ENCODE measurements at regions not wholly inside any gene's neighbourhood (a gene's known extent, or its start where the extent isn't known, plus 50 kb on each side); places are given as distances from the start of the nearest gene placed in this dataset.

DNA sequence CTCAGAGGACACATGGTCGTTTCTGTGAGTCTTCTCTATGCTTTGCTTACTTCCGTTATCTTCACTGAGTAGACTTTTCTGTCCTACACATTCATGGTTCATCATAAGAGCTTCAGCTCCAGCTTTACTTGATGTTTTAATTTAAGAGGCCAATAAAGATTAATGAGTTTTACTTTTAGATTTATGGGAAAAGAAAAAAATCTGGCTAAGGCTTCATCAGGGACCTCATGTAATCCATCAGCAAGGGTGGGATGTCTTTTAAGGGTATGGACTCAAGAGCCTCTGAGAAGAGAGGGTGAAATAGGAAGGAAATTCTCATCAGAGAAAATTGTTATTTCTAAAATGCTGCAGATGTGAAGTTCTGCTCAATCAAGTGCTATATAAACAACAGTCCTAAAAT is 963.0 kb upstream of the RAG2 start:
- no peak for DNase-seq

DNA sequence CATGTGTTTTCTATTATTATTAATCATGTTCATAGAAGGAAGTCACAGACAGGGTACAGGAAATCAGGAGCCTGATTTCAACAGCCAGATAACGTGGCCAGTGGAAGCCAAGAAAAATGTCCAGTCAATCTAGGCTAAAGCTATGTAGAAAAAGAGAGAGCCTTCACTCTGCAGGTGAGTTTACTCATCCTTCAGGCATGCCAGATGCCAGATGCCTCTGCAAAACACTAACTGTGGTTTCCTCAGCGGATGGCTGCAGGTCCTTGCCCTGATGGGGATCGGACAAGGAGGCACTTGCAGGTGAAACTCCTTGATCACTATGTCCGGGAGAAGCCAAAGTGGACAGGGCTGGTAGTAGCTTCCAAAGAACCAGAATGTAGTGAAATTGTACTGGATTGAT is 962.3 kb upstream of the RAG2 start:
- no peak for DNase-seq

DNA sequence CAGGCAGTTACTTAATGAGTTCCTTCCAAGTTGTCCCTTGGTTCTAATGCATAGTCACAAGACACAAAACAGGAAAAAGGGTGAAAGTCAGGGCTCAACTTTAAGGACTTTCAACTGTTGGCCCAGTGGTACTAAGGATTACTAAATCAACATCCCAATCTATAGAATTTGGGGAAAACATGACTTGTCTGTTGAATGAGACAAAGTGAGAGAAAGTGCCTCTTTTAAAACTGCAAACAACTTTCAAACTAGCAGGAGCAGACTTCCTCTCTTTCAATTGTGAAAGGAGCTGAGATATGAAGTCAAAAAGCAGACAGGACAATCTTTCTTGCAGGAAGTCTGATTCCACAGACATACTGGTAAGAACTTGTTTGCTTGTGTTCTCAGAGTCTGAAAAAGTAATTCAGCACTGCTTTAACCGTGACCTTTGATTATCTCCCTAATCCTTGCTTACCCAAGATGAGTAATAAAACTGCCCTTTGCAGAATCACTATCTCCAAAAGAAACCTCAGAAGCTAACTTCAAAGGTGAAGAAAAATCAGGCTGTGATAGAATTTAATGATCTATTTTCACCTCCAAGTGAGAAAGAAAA is 960.7 kb upstream of the RAG2 start:
- DNase-seq = no peak

DNA sequence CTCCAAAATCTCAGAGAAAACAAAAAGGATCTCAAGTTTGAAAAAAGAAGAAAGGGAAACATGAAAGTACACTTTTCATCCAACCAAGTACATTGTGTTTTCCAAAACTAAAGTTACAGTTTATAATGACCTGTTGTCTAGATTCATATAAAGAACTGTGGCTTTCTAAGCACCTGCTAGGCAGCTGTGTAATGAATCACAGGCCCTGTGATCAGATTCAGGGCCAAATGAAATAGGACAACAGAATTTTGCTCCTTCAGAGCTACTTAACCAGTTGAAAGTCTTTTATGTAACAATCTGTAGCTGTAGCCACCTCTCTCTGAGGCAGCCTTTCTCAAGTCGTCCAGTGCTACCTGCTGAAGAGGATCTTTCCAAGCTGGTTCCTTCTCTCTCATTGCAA is 960.0 kb upstream of the RAG2 start:
- no peak for DNase-seq

DNA sequence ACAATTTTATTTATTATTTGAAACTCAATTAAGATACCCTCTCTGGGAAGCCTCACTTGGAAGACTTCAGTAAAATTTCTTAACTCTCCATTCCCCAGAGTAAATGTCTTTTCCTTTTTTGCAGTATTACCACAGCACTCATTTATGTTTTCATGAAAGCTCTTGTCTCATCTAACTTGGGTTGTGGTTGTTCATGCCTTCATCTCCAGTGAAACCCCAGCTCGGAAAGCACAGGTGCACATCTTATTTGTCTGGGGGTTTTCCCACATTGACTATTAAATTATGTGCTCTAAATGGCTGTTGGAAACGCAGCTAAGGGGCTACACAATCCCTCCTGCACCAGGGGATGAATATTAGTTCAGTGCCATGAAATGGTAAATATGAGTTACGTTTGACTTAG is 954.2 kb upstream of the RAG2 start:
- no peak for DNase-seq

DNA sequence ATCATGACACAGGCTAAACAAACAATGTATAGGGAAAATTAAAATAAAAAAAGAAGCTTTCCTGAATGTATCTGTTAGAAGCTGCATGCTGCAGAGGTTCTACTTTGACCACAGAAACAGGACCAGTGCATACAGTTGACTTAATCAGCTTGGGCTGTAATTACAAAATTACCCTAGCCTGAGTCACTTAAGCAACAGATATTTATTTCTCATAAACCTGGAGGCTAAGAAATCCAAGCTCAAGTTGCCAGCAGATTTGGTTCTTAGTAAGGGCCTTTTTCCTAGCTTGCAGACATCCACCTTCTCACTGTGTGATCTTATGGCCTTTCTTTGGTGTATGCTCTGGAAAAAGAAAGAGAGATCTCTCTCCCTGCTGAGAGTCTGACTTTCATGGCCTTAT is 946.5 kb upstream of the RAG2 start:
- no peak for DNase-seq

DNA sequence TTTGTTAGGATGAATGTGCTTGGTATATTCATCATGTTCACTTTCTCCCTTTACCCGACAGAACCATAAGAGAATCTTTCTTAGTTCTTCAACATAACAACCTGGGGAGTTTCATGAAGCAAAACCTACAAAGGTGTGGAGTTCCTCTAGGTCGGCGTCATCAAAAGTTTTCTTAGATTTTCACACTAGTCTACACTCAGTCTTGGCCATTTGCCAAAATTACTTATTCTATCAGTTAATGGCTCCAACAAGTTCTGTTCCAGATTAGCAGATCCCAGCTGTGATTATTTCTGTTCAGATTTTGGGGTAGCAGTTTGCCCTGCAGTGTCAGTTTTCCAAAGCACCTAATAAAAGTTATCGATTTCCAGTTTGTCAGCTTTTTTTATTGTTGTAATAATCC is 935.8 kb upstream of the RAG2 start:
- DNase-seq = no peak

DNA sequence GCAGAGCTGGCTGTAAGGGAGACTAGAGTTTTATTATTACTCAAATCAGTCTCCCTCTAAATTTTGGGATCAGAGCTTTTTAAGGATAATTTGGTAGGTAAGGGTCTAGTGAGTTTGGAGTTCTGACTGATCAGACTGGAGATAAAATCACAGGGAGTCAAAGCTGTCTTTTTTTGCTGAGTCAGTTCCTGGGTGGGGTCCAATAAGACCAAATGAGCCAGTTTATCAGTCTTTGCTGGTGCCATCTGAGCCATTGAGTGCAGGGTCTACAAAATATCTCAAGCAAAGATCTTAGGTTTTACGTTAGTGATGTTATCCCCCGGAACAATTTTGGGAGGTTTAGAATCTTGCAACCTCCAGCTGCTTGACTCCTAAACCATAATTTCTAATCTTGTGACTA is 935.1 kb upstream of the RAG2 start:
- no peak for DNase-seq

DNA sequence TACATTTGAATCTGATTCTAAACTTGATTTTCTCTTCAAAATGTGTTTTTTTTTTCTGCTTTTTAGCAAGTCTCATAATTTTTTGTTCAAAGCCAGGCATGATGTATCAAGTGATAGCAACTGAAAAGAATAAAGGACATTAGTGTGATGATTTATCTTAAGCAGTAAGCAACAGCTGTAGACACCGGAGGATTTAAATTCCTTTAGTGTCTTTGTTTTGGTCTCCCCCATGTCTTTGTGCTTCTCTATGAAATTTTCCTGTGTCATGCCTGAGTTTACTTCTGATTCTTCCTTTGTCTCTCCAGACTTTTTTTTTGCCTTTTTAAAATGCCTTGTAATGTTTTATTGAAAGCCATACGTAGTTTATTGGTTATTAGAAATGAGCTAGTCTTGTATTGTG is 934.2 kb upstream of the RAG2 start:
- DNase-seq = no peak

DNA sequence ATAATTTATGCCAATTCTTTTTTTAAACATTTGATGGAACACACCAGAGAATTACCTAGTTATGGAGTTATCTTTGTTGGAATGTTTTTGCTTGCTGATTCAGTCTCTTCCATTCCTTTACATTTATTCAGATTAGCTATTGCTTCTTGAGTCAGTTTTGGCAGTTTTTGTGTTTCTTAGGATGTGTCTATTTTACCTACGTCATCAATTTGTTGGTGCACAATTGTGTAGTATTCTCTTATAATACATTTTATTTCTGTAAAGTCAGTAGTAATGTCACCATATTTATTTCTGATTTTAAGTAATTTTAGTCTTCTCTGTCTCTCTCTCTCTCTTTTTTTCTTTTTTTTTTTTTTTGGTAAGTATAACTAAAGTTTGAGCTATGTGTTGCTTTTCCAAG is 929.5 kb upstream of the RAG2 start:
- DNase-seq = no peak

DNA sequence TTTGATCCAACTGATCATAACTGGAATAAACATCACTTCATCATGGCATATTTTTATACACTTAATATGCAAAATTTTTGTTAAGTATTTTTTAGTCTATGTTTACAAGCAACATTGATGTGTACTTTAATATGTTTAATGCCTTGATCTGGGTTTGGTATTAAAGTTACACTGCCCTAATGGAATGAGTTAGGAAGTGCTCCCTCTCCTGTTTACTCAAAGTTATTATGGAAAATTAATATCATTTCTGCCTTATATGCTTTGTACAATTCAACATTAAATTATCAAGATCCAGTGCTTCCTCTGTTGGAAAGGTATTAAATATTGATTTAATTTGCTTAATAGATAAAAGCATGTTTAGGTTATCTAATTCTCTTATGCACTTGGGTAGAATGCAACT is 927.3 kb upstream of the RAG2 start:
- no peak for DNase-seq

DNA sequence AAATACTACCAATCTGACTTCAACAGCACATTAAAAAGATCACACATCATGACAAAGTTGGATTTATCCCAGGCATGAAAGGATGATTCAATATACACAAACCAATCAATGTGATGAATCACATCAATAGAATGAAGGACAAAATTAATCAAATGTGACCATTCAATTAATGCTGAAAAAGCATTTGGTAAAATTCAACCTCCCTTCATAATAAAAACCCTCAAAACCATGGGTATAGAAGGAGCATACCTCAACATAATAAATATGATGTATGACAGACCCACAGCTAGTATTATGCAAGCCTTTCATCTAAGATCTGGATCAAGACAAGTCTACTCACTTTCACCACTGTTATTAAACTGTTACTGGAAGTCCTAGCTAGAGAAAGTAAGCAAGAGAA is 921.7 kb upstream of the RAG2 start:
- no peak for DNase-seq

DNA sequence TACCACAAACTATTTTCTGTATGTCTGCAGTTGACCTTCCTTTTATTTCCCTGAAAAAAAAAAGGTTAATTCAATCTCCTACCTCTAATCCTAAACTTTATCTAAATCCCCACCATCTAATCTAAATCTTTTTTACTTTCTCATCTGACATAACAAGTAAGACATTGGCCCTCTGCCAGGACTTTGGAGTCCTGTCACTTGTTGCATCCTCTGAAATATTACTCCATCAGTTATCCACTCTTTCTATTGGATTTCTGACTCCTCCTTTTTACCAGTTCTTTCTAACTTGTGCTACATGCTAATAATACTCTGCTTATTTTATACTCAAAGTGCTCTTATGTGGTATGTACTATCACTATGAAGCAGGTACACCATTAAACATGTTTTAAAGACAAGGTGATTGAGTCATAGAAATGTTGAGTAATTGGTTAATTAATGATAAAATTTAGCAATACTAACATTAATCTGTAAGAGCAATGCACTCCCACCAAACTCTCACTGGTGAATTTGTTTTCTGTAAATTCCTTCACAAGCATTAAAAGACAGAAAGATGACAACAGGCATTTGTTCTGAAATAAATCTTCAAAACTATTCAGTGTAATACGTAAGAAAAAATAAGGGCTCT is 914.2 kb upstream of the RAG2 start:
- no peak for DNase-seq

DNA sequence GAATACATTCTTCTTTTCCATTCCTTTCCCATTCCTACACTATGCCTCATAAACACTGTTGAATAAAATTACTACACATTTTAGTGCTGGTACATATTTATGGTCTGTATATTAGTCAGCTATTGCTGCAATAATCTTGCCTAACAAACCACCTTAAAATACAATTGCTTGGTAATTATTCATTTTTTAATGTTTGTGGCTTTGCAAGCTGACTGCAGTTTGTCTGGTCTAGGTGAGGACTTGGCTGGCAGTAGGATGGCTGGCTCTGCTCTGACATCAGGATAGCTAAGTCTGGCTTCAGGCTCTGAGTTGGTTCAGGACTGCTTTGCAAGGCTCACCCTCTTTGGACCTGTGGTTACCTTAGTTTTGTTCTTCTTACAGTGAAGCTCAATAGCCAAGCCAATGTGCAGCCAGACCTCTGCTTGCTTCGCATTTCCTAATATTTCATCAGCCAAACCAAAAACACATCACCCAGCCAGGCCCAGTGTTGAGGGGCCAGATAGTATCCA is 913.4 kb upstream of the RAG2 start:
- DNase-seq = no peak

DNA sequence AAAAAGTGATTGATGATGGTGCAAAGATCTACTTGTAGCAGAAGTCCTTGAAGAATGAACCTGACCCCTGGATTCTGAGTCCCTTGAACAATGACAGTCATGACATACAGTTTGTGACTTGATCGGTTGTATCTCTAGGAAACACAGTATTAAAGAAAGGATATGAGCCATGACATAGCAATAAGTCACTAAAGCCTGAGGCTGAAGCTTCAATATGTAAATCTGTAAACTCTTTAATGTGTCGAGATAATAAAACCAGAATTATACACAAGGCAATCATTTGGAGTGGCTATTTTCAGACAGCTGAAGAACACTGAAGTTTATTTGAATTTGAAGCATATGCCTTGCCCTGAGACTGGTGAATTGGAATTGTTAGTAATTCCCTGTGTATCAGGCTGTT is 911.5 kb upstream of the RAG2 start:
- DNase-seq = no peak

DNA sequence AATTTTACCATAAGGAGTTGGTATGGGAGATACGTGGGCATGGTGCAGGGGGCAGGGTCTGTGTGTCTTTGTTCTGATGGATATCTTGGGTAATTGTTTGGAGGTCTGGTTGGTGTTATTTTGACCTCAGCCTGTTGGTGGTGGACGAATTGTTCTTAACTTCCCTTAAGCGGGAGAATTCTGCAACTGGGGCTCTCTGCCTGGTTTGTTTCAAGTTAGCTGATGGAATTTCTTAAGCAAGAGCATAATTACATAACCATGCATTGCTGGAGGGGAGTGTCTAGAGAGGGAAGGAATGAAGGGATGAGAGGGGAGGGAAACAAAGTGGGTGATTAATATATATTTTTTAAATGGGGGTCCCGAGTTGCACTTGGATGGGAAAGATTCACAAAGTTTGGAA is 908.5 kb upstream of the RAG2 start:
- DNase-seq = no peak

DNA sequence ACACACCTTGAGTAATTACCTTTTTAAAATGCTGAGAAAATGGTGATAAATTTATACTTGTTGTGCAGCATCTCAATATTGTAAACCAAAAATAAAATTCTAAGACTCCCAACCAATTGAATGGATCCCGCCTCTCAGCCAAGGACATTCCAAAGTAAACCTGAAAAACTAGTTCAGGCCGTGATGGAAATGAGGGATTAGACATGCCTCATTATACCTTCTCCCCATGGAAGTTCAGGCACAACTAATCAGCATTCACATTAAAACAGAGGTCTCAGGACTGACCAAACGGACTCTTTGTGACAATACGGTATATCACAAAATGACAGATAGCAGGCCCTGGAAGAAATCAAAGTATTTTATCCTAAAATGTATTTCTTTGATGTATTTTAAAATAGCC is 907.4 kb upstream of the RAG2 start:
- no peak for DNase-seq

DNA sequence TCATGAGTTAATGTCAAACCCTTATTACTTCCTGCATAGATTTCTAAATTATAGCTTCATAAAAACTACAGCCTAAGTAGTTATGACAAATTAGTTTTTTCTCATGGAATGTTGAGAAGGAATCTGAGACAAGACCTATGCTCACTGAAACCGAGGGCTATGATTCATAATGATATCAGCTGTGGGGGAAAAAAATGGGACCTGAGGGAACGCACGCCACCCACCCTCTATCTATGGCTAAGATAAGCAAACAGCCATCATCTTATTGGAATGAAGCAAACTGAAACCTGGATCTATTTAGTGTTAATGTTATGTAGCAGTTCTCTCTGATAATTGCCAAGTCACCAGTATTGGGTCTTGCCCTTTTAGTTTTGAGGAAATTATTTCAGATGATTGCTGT is 906.9 kb upstream of the RAG2 start:
- no peak for DNase-seq

DNA sequence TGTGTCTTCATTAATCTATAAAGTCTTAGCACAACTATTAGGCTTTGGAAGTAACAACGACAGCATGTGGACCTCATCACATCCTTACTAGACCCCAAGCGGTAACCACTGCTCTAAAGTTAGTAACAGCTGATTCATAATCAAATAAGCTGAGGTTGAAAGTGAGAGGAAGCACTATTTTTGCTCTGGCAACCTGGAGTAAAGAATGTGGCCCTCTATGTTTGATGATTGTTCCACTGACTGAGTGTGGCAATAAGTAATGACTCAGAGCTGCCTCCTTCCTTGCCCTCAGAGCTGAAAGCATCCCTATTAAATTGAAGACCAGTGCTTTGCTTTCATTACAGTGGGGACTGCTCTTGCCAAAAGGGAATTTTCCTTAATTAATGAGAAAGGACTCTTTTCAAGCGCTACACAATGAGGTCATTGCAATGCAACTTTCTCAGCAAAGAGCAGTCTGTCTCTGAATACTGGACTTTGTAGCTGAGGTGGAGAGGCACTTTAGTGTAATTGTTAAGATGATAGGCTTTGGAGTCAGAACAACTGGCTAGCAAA is 906.1 kb upstream of the RAG2 start:
- DNase-seq = peak; percentile 7

DNA sequence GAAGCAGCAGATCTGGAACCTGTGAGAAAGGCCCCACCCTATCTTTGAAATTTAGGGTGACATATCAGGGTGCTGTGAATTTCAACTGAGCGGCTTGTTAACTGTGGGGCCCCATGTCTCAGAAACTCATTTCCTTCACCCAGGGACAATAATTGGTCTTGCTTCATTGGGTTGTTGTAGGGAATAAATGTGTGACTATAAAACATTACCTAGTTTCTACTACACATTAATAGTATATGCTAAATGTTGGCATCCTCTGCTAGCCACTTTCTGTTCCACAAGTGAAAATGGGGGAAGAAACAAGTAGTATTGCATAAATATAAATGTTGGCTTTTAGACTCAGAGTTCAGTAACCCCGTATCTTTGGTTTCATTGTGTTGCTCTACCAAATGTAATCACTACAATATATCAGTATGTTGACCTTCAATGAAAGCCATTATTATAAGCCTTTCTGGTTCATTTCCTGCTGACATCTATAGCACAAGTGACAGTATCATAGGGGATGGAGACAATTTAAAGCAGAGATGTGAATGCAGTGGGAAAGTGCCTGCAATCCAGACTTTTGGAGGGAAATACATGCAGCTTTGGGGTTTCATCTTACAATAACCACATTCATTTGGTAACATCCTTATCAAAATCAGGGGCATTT is 905.5 kb upstream of the RAG2 start:
- no peak for DNase-seq

DNA sequence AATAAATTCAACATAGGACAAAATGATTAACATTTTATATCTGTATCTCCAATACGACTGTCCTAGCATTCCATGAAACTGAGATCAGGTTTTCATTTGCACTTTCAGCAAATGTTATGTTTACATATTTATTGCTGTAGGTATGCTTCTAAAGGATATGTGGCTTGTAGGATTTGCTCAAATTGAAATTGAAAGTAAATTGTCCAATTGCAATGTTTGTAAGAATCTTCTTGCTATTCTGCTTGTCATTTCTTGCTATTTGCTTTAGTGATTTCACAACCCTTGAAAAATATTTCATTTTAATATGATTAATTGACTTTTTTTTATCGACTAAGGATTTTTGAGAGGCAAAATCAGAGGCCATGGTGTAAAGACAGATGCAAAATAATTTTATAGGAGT is 904.2 kb upstream of the RAG2 start:
- DNase-seq = no peak

DNA sequence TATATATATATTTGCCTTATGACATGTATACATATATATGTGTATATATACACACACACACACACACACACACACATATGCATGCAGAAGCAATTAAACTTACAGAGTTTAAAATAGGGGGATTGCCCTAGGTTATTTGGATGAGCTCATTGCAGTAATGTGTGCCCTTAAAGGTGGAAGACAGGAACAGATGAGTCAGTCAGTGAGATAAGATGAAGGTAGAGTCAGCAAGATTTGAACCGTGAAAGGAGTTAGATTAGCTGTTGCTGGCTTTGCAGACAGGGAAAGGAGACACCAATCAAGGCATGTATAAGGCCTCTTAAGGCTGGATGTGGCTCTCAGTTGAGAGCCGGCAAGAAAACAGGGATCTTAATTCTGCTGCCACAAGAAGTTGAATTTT is 902.4 kb upstream of the RAG2 start:
- DNase-seq = no peak

DNA sequence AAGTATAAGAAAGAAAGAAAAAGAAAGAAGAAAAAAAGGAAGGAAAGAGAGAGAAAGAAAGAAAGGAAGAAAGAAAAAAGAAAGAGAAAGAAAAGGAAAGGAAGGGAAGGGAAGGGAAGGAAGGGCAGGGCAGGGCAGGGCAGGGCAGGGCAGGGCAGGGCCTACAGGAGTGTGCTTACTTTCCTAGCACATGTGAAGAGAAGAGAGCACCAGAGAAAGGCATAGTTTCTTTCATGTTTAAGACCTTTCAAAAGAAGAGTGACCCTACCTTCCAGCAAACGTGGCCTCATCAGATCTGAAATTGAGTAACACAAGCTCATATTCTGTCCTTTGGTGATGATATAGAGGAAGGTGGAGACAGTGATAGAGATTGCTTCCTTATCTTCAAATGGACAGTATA is 899.3 kb upstream of the RAG2 start:
- no peak for DNase-seq

DNA sequence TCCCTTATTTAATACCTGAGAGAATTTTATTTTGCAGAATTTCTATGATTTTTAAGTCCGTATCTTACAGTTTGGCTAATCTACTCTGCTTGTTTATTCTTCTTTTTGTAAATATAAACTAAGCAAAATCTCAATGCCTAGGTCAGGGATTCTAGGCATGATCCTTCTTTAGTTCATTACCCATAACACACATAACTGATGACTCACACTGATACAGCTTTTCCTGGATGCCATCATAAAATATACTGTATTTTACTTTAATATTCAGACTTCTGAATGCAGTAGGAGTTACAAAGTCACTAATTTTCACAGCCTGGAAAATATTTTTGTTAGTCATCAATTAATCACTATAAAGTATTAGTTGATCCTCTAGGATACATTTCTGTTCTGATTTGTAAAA is 898.2 kb upstream of the RAG2 start:
- DNase-seq = no peak

DNA sequence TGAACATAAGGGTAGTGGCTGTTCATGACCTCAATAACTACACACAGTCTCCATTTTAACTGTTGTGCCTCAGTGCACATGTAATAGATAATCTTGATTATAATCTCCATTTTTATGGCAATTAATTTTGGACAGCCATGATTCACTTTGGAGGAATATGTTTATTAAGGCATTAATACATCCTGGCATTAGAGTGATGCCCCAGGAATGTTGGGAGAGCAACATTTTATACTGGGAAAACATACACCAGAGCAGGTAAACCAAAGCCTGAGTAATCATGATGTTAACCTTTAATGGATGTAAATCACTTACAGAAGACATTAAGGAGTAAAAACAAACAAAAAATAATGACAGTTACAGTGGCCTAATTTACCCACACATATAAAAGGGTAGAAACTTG is 886.3 kb upstream of the RAG2 start:
- no peak for DNase-seq
